Subcutaneous abdominal adipose tissue (tissue), 5 donors: ENCODE measurements at regions not wholly inside any gene's neighbourhood (a gene's known extent, or its start where the extent isn't known, plus 50 kb on each side); places are given as distances from the start of the nearest gene placed in this dataset.

ENCODE experiments used
- H3K27ac ChIP-seq: one replicate; pipeline ENCODE4 v1.7.0; 2013; ENCODE audit warnings: low read depth, mild to moderate bottlenecking, inconsistent platforms, low read length, moderate library complexity
- H3K27me3 ChIP-seq, 5 donors: one replicate each; pipeline ENCODE4 v1.7.0; 2013; ENCODE audit warnings: low read length in 5 of 5, inconsistent platforms in 1 of 5; ENCODE audit not compliant: control insufficient read depth in 5 of 5, insufficient read depth in 4 of 5
- H3K36me3 ChIP-seq, 5 donors: one replicate each; pipeline ENCODE4 v1.7.0; 2013; ENCODE audit warnings: low read length in 5 of 5; ENCODE audit not compliant: control insufficient read depth in 5 of 5, insufficient read depth in 5 of 5
- H3K4me1 ChIP-seq, 5 donors: one replicate each; pipeline ENCODE4 v1.7.0; 2013; ENCODE audit warnings: low read length in 5 of 5, mild to moderate bottlenecking in 3 of 5, moderate library complexity in 1 of 5; ENCODE audit not compliant: control insufficient read depth in 5 of 5, insufficient read depth in 5 of 5
- H3K4me3 ChIP-seq, 5 donors: one replicate each; pipeline ENCODE4 v1.7.0; 2013; ENCODE audit warnings: low read length in 5 of 5, low read depth in 1 of 5
- H3K9ac ChIP-seq, 5 donors: one replicate each; pipeline ENCODE4 v1.7.0; 2013; ENCODE audit warnings: low read length in 5 of 5, mild to moderate bottlenecking in 4 of 5, moderate library complexity in 3 of 5
- H3K9me3 ChIP-seq, 5 donors: one replicate each; pipeline ENCODE4 v1.7.0; 2013; ENCODE audit warnings: low read length in 5 of 5; ENCODE audit not compliant: control insufficient read depth in 5 of 5
- donor health status: healthy.
- donor health status: healthy.
- donor health status: healthy.
- donor health status: healthy.
- donor health status: healthy.

DNA sequence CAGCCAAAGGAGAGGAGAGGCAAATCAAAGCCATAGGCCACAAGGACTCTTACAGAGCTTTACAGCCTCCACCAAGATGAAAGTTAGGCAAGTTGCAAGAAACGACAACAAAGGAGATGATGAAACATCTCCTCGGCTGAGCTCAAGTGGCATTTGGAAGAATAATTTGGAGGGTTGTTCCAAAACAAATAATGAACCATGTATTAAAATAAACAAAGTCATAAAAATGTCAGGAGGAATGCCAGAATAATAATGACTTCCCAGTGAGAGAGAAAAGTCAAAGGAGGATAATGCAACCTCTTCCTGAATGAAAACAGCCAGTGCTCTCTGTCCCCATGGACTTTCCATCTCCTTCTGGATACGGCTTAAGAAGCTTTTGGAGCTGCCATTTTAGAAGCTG, 371.4 kb upstream of the ID4 start:
- no peak overlapping the region for H3K27ac ChIP-seq

DNA sequence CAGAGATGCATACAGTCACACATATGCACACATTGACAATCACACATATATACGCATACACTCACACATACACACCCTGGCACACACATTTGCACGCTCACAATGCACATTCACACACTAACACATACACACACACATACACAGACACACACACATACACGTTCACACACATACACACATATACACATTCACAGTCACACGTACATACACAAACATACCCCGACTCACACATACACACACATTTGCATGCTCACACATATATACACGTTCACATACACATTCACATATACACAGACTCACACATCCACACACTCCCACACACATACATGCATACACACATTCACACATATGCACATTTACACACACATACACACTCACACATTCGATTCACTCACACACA, 366.8 kb upstream of the ID4 start:
- Histone ChIP-seq H3K27me3 (no peaks in the 10 kb centered on the region), H3K36me3 (no peaks in the 10 kb centered on the region), H3K9me3 (no peaks in the 10 kb centered on the region), H3K4me1 (peaks cover 0 to 9% (median 0%) of the 10 kb centered on the region in 5 donors), H3K9ac (no peak overlapping the region), H3K27ac (no peak overlapping the region), H3K4me3 (no peak overlapping the region)

More for the DNA sequence above, 371.4 kb upstream of the ID4 start:
- Histone ChIP-seq H3K36me3 (no peaks in the 10 kb centered on the region), H3K27me3 (no peaks in the 10 kb centered on the region), H3K9me3 (no peaks in the 10 kb centered on the region), H3K9ac (no peak overlapping the region), H3K4me1 (peaks cover 0 to 10% (median 0%) of the 10 kb centered on the region in 5 donors), H3K4me3 (no peak overlapping the region)

- Histone ChIP-seq H3K27me3 (no peaks in the 10 kb centered on the region), H3K27ac (no peak overlapping the region), H3K36me3 (no peaks in the 10 kb centered on the region), H3K4me3 (no peak overlapping the region), H3K9ac (no peak overlapping the region), H3K4me1 (no peaks in the 10 kb centered on the region), H3K9me3 (no peaks in the 10 kb centered on the region)
Measured at GRCh38 chr6:19472153-19472552, 365.0 kb upstream of the ID4 start.

DNA sequence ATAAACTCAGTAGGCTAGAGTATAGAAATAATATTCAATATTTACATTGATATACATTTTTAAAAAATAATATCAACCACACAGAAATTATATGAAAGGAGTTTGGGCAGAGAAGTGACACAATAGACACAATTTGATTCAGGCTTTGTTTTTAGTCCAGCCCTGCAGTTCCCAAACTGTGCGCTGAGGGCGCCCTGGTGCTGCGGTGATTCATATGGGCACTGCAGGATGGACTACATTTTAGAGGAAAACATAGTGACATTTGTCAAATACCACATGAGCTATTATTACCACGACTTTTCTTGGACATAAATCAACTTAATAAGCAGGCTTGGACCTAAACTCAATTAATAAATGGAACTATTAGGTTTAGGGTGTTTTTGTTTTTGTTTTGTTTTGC, 364.3 kb upstream of the ID4 start:
- Histone ChIP-seq H3K9ac (no peak overlapping the region), H3K4me3 (no peak overlapping the region), H3K36me3 (no peaks in the 10 kb centered on the region), H3K9me3 (no peaks in the 10 kb centered on the region), H3K4me1 (peaks cover 0 to 2% (median 0%) of the 10 kb centered on the region in 5 donors), H3K27ac (no peak overlapping the region), H3K27me3 (no peaks in the 10 kb centered on the region)

DNA sequence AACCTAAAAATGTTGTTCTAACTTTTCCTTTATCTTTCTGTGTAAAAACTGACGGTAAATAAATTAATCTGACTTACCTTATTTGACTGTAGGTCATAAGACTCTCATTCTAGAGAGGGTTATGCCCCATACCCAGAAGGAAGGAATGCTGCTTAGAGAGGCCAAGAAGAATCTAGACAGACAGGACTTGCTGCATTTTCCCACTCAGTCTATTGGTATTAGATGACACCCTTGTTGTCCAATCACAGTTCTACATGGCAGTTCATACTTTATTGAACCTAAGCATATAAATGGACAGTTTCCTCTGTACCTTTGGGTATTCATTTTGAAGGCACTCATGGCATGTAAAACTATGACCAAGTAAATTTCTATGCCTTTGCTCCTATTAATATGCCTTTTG, 359.6 kb upstream of the ID4 start:
- H3K9me3 ChIP-seq = no peaks in the 10 kb centered on the region
- no peaks in the 10 kb centered on the region for H3K36me3 ChIP-seq
- no peaks in the 10 kb centered on the region for H3K27me3 ChIP-seq
- peaks cover 0 to 11% (median 4%) of the 10 kb centered on the region in 5 donors for H3K4me1 ChIP-seq
- no peak overlapping the region for H3K27ac ChIP-seq
- no peak overlapping the region for H3K4me3 ChIP-seq
- H3K9ac ChIP-seq = no peak overlapping the region

- no peak overlapping the region for H3K4me3 ChIP-seq
- no peak overlapping the region for H3K9ac ChIP-seq
- H3K36me3 ChIP-seq = no peaks in the 10 kb centered on the region
- H3K27ac ChIP-seq = no peak overlapping the region
- no peaks in the 10 kb centered on the region for H3K27me3 ChIP-seq
- H3K9me3 ChIP-seq = no peaks in the 10 kb centered on the region
- peaks cover 0 to 11% (median 4%) of the 10 kb centered on the region in 5 donors for H3K4me1 ChIP-seq
Measured at GRCh38 chr6:19478273-19478672, 358.9 kb upstream of the ID4 start.

GRCh38 chr6:19478992-19479391, 358.2 kb upstream of the ID4 start:
- no peak overlapping the region for H3K9ac ChIP-seq

GRCh38 chr6:19479551-19479950, 357.6 kb upstream of the ID4 start:
- no peak overlapping the region for H3K4me3 ChIP-seq
- H3K27ac ChIP-seq = no peak overlapping the region
- H3K9ac ChIP-seq = no peak overlapping the region
- H3K36me3 ChIP-seq = no peaks in the 10 kb centered on the region
- peaks cover 0 to 11% (median 4%) of the 10 kb centered on the region in 5 donors for H3K4me1 ChIP-seq
- no peaks in the 10 kb centered on the region for H3K27me3 ChIP-seq
- H3K9me3 ChIP-seq = no peaks in the 10 kb centered on the region

More at GRCh38 chr6:19478992-19479391, 358.2 kb upstream of the ID4 start:
- Histone ChIP-seq H3K4me1 (peaks cover 0 to 11% (median 4%) of the 10 kb centered on the region in 5 donors), H3K4me3 (no peak overlapping the region), H3K36me3 (no peaks in the 10 kb centered on the region), H3K9me3 (no peaks in the 10 kb centered on the region), H3K27me3 (no peaks in the 10 kb centered on the region), H3K27ac (no peak overlapping the region)

DNA sequence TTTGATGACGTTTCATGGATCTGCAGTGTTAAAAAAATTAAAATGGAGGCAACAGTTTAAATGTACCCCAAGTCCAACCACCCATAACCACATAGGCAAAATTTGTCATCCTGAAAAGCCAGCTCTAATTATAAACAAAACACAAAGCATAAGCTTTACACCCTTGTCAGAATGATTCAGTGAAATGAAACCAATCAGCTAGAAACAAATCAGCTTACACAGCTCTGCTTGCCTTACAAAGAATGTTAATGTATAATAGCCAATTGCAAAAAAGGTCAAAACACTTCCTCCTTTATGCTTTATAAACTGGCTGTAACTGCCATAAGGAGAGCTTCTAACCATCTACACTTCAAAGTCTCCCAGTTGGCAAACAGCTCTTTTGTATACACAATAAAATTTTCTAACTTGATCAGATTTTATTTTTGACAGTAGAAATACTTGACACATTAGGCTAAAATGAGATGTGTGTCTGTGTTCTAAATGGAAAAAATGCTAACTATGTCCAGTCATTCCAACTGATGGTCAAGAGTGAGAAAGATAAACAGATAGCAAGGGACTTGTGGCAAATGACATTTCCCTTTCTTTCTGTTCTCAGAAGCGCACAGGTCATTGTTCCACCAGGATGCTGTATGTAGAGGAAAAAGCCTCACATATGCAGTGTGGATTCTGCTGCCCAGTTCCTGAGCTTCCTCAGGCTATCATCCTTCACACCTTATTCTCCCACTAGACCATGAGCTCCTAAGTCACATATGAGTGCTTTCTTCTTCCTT, 344.3 kb upstream of the ID4 start:
- no peaks in the 10 kb centered on the region for H3K9me3 ChIP-seq
- H3K27ac ChIP-seq = no peak overlapping the region
- no peaks in the 10 kb centered on the region for H3K36me3 ChIP-seq
- H3K27me3 ChIP-seq = no peaks in the 10 kb centered on the region
- no peaks in the 10 kb centered on the region for H3K4me1 ChIP-seq
- H3K4me3 ChIP-seq = no peak overlapping the region
- no peak overlapping the region for H3K9ac ChIP-seq

GRCh38 chr6:19501737-19502245, 335.4 kb upstream of the ID4 start:
- Histone ChIP-seq H3K27ac (no peak overlapping the region), H3K36me3 (no peaks in the 10 kb centered on the region), H3K4me1 (no peaks in the 10 kb centered on the region), H3K9ac (no peak overlapping the region), H3K9me3 (peaks cover 0 to 17% (median 11%) of the 10 kb centered on the region in 5 donors), H3K27me3 (no peaks in the 10 kb centered on the region), H3K4me3 (no peak overlapping the region)
